ENCODE measurements at regions not wholly inside any gene's neighbourhood (a gene's known extent, or its start where the extent isn't known, plus 50 kb on each side); places are given as distances from the start of the nearest gene placed in this dataset.

DNA sequence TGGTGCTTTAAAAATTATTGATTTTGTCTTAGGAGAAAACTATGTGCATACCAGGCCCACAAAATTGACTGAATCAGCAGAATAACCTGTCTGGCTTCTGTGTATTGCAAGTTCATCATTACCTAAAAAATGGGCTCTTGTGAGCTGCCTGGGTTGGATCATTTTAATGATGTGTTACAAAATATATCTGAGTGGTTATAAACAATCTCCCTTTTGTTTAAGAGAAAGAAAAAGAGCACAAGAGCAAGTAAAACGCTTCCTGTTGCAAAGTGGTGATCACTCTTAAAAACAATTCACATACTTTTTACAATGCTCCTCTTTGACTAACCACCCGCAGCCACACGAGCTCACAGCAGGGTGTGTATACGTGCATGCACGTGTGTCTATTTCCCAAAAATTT, 335.1 kb downstream of the HDGFL1 start (continued):
- TF ChIP-seq, protein P1, sequence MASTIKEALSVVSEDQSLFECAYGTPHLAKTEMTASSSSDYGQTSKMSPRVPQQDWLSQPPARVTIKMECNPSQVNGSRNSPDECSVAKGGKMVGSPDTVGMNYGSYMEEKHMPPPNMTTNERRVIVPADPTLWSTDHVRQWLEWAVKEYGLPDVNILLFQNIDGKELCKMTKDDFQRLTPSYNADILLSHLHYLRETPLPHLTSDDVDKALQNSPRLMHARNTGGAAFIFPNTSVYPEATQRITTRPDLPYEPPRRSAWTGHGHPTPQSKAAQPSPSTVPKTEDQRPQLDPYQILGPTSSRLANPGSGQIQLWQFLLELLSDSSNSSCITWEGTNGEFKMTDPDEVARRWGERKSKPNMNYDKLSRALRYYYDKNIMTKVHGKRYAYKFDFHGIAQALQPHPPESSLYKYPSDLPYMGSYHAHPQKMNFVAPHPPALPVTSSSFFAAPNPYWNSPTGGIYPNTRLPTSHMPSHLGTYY (CRISPR knock-in tag; IDR thresholded peaks at IDR 0.05) = no peak
- TF ChIP-seq ZNF317 (CRISPR knock-in tag; IDR thresholded peaks at IDR 0.05; ENCODE audit: borderline replicate concordance, low read depth) (no peak), RELA (CRISPR knock-in tag; IDR thresholded peaks at IDR 0.05; ENCODE audit: borderline replicate concordance) (no peak)

DNA sequence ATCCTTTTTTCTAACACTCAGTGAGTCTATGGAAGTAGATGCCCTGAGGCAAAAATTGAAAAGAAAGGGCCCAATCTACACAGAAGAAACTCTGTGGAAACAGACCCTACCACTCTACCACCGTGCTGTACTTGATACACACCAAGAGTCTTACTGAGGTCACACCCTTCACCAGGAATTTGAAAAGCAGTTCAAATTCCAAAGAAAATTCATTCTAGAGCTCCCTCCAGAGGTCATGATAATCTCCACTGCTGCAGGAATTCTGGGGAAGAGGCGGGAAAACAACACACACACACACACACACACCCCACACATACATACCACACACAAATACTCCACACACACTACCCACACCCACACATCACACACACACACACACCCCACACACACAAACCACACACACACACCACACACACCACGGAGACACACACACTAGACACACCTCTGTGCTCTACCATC, 336.8 kb downstream of the HDGFL1 start:
- peaks cover 30% of the 10 kb centered on the region for H3K4me1 Mint-ChIP-seq
- no peak for DNase-seq (ENCODE audit: low spot score)
- TF ChIP-seq, protein P2, sequence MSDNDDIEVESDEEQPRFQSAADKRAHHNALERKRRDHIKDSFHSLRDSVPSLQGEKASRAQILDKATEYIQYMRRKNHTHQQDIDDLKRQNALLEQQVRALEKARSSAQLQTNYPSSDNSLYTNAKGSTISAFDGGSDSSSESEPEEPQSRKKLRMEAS (CRISPR knock-in tag; IDR thresholded peaks at IDR 0.05) = peak; percentile 34; the same call in 1 of the 2 replicates
- no peak for TF ChIP-seq TP53 (CRISPR knock-in tag; IDR thresholded peaks at IDR 0.05)
- no peak overlapping the region for H3K27ac Mint-ChIP-seq
- no peak overlapping the region for H3K4me3 Mint-ChIP-seq
- no peaks in the 10 kb centered on the region; the same call in none of the 2 replicates for H3K27me3 Mint-ChIP-seq (ENCODE audit: low read depth)
- peak; percentile 92 for ATAC-seq
- ChIA-PET CTCF (interaction anchor here (0.6 to 1.8 kb wide), 4 partner anchors 15 to 169 kb away, joined by 3 to 7 read pairs (median 4); no protein-coding TSS in a partner anchor), POLR2A (no interaction called here)
- H3K36me3 Mint-ChIP-seq = peaks cover 3% of the 10 kb centered on the region
- H3K9me3 Mint-ChIP-seq = peaks cover 12% of the 10 kb centered on the region

DNA sequence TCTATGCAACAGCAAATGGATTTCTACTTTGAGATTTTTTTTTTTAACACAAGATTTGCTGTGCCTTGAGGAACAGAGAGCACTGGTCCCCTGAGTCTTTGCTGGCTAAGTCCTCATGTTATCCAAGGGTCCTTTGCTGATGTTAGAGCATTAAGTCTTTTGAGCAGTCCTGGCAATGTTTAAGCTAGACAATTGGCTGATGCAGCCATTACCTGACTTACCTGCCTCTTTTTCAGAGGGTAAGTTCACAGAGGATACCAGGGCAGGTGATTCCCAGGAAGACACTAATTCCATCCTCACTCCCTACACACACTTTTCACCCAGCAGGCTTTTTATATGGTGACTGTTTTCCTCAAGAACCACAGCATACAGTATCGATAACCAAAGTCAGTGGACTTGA, 337.7 kb downstream of the HDGFL1 start:
- ATAC-seq (no peak), DNase-seq (ENCODE audit: low spot score) (no peak)
- no peaks in the 10 kb centered on the region; the same call in none of the 2 replicates for H3K27me3 Mint-ChIP-seq (ENCODE audit: low read depth)
- no peak overlapping the region for H3K4me3 Mint-ChIP-seq
- ChIA-PET POLR2A (no interaction called here), CTCF (interaction anchor here (1.2 to 1.8 kb wide), 2 partner anchors 28 to 170 kb away, joined by 4 to 7 read pairs; no protein-coding TSS in a partner anchor)
- peaks cover 3% of the 10 kb centered on the region for H3K36me3 Mint-ChIP-seq
- H3K4me1 Mint-ChIP-seq = peaks cover 32% of the 10 kb centered on the region
- no peak overlapping the region for H3K27ac Mint-ChIP-seq
- peaks cover 12% of the 10 kb centered on the region for H3K9me3 Mint-ChIP-seq
- TF ChIP-seq ZNF416 (CRISPR knock-in tag; IDR thresholded peaks at IDR 0.05) (no peak), ZNF263 (CRISPR knock-in tag; IDR thresholded peaks at IDR 0.05; ENCODE audit: low read depth) (no peak), ZNF671 (CRISPR knock-in tag; IDR thresholded peaks at IDR 0.05) (no peak), NR3C1 (CRISPR knock-in tag; conservative IDR thresholded peaks at IDR 0.05; ENCODE audit: low read depth) (no peak), GABPB1 (CRISPR knock-in tag; IDR thresholded peaks at IDR 0.05) (no peak), ZNF396 (CRISPR knock-in tag; IDR thresholded peaks at IDR 0.05; ENCODE audit: borderline replicate concordance) (no peak), NFYB (CRISPR knock-in tag; conservative IDR thresholded peaks at IDR 0.05; ENCODE audit: low read depth) (no peak), JUN (CRISPR knock-in tag; IDR thresholded peaks at IDR 0.05) (no peak), ZNF138 (CRISPR knock-in tag; conservative IDR thresholded peaks at IDR 0.05) (no peak)
- TF ChIP-seq, protein P3, sequence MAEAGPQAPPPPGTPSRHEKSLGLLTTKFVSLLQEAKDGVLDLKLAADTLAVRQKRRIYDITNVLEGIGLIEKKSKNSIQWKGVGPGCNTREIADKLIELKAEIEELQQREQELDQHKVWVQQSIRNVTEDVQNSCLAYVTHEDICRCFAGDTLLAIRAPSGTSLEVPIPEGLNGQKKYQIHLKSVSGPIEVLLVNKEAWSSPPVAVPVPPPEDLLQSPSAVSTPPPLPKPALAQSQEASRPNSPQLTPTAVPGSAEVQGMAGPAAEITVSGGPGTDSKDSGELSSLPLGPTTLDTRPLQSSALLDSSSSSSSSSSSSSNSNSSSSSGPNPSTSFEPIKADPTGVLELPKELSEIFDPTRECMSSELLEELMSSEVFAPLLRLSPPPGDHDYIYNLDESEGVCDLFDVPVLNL (CRISPR knock-in tag; IDR thresholded peaks at IDR 0.05; ENCODE audit: borderline replicate concordance, low read depth) = no peak
- TF ChIP-seq, protein P4, sequence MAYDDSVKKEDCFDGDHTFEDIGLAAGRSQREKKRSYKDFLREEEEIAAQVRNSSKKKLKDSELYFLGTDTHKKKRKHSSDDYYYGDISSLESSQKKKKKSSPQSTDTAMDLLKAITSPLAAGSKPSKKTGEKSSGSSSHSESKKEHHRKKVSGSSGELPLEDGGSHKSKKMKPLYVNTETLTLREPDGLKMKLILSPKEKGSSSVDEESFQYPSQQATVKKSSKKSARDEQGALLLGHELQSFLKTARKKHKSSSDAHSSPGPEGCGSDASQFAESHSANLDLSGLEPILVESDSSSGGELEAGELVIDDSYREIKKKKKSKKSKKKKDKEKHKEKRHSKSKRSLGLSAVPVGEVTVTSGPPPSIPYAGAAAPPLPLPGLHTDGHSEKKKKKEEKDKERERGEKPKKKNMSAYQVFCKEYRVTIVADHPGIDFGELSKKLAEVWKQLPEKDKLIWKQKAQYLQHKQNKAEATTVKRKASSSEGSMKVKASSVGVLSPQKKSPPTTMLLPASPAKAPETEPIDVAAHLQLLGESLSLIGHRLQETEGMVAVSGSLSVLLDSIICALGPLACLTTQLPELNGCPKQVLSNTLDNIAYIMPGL (CRISPR knock-in tag; IDR thresholded peaks at IDR 0.05) = no peak
- TF ChIP-seq, protein P5, sequence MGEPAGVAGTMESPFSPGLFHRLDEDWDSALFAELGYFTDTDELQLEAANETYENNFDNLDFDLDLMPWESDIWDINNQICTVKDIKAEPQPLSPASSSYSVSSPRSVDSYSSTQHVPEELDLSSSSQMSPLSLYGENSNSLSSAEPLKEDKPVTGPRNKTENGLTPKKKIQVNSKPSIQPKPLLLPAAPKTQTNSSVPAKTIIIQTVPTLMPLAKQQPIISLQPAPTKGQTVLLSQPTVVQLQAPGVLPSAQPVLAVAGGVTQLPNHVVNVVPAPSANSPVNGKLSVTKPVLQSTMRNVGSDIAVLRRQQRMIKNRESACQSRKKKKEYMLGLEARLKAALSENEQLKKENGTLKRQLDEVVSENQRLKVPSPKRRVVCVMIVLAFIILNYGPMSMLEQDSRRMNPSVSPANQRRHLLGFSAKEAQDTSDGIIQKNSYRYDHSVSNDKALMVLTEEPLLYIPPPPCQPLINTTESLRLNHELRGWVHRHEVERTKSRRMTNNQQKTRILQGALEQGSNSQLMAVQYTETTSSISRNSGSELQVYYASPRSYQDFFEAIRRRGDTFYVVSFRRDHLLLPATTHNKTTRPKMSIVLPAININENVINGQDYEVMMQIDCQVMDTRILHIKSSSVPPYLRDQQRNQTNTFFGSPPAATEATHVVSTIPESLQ (CRISPR knock-in tag; IDR thresholded peaks at IDR 0.05) = no peak
- TF ChIP-seq, protein P6, sequence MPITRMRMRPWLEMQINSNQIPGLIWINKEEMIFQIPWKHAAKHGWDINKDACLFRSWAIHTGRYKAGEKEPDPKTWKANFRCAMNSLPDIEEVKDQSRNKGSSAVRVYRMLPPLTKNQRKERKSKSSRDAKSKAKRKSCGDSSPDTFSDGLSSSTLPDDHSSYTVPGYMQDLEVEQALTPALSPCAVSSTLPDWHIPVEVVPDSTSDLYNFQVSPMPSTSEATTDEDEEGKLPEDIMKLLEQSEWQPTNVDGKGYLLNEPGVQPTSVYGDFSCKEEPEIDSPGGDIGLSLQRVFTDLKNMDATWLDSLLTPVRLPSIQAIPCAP (CRISPR knock-in tag; IDR thresholded peaks at IDR 0.05) = no peak
- TF ChIP-seq, protein P7, sequence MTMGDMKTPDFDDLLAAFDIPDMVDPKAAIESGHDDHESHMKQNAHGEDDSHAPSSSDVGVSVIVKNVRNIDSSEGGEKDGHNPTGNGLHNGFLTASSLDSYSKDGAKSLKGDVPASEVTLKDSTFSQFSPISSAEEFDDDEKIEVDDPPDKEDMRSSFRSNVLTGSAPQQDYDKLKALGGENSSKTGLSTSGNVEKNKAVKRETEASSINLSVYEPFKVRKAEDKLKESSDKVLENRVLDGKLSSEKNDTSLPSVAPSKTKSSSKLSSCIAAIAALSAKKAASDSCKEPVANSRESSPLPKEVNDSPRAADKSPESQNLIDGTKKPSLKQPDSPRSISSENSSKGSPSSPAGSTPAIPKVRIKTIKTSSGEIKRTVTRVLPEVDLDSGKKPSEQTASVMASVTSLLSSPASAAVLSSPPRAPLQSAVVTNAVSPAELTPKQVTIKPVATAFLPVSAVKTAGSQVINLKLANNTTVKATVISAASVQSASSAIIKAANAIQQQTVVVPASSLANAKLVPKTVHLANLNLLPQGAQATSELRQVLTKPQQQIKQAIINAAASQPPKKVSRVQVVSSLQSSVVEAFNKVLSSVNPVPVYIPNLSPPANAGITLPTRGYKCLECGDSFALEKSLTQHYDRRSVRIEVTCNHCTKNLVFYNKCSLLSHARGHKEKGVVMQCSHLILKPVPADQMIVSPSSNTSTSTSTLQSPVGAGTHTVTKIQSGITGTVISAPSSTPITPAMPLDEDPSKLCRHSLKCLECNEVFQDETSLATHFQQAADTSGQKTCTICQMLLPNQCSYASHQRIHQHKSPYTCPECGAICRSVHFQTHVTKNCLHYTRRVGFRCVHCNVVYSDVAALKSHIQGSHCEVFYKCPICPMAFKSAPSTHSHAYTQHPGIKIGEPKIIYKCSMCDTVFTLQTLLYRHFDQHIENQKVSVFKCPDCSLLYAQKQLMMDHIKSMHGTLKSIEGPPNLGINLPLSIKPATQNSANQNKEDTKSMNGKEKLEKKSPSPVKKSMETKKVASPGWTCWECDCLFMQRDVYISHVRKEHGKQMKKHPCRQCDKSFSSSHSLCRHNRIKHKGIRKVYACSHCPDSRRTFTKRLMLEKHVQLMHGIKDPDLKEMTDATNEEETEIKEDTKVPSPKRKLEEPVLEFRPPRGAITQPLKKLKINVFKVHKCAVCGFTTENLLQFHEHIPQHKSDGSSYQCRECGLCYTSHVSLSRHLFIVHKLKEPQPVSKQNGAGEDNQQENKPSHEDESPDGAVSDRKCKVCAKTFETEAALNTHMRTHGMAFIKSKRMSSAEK (CRISPR knock-in tag; IDR thresholded peaks at IDR 0.05; ENCODE audit: borderline replicate concordance) = no peak
- TF ChIP-seq, protein P8, sequence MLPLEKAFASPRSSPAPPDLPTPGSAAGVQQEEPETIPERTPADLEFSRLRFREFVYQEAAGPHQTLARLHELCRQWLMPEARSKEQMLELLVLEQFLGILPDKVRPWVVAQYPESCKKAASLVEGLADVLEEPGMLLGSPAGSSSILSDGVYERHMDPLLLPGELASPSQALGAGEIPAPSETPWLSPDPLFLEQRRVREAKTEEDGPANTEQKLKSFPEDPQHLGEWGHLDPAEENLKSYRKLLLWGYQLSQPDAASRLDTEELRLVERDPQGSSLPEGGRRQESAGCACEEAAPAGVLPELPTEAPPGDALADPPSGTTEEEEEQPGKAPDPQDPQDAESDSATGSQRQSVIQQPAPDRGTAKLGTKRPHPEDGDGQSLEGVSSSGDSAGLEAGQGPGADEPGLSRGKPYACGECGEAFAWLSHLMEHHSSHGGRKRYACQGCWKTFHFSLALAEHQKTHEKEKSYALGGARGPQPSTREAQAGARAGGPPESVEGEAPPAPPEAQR (CRISPR knock-in tag; IDR thresholded peaks at IDR 0.05) = no peak
